HG03066 (cell line): ENCODE measurements at regions not wholly inside any gene's neighbourhood (a gene's known extent, or its start where the extent isn't known, plus 50 kb on each side); places are given as distances from the start of the nearest gene placed in this dataset.

Experiments used
- ATAC-seq: cut with Tn5 transposase; IDR thresholded peaks from one replicate; pipeline ENCODE4 v1.9.1; 2021; ENCODE audit warnings: low read depth; ENCODE audit not compliant: unreplicated experiment

- no peak for ATAC-seq
Measured at GRCh38 chrX:120021927-120022326, 55.6 kb downstream of the RHOXF2B start.

GRCh38 chrX:120020305-120020704 is 57.2 kb downstream of the RHOXF2B start:
- no peak for ATAC-seq

GRCh38 chrX:120016068-120016441 is 61.4 kb downstream of the RHOXF2B start:
- ATAC-seq = no peak

GRCh38 chrX:120015145-120016067 is 62.1 kb downstream of the RHOXF2B start:
- no peak for ATAC-seq

- no peak for ATAC-seq
Measured at GRCh38 chrX:120014354-120015130, 62.9 kb downstream of the RHOXF2B start.

- ATAC-seq = no peak
Measured at GRCh38 chrX:120001787-120002186, 58.2 kb upstream of the NKAP start.

- ATAC-seq = no peak
Measured at GRCh38 chrX:120000490-120001246, 57.1 kb upstream of the NKAP start.

GRCh38 chrX:119999087-119999634 is 55.6 kb upstream of the NKAP start:
- ATAC-seq = no peak

GRCh38 chrX:119997570-119997969 is 54.0 kb upstream of the NKAP start:
- peak; percentile 50 for ATAC-seq

- no peak for ATAC-seq
Measured at GRCh38 chrX:119996600-119997524, 53.3 kb upstream of the NKAP start.

- ATAC-seq = no peak
Measured at GRCh38 chrX:119996069-119996468, 52.5 kb upstream of the NKAP start.
